GM13977 (cell line): ENCODE measurements at regions not wholly inside any gene's neighbourhood (a gene's known extent, or its start where the extent isn't known, plus 50 kb on each side); places are given as distances from the start of the nearest gene placed in this dataset.

Source experiments
- DNase-seq: peaks from one replicate; pipeline ENCODE4 v3.0.0; 2012; ENCODE audit warnings: low spot score
- CTCF ChIP-seq: IDR thresholded peaks from 2 replicates; pipeline ENCODE4 v1.5.1; 2012; ENCODE audit warnings: mild to moderate bottlenecking, control low read depth; ENCODE audit not compliant: insufficient read depth; ENCODE audit errors: extremely low read depth, missing control alignments
- in situ Hi-C: fragments of 300-500 bp; cut with MboI; formaldehyde crosslinking; loops from one replicate; pipeline ENCODE4 v1.12.0; 2022; ENCODE audit warnings: low sequenced_read_pairs, low pct_unique_long_range_greater_than_20kb, mixed read lengths, inconsistent platforms; ENCODE audit not compliant: unreplicated experiment

DNA sequence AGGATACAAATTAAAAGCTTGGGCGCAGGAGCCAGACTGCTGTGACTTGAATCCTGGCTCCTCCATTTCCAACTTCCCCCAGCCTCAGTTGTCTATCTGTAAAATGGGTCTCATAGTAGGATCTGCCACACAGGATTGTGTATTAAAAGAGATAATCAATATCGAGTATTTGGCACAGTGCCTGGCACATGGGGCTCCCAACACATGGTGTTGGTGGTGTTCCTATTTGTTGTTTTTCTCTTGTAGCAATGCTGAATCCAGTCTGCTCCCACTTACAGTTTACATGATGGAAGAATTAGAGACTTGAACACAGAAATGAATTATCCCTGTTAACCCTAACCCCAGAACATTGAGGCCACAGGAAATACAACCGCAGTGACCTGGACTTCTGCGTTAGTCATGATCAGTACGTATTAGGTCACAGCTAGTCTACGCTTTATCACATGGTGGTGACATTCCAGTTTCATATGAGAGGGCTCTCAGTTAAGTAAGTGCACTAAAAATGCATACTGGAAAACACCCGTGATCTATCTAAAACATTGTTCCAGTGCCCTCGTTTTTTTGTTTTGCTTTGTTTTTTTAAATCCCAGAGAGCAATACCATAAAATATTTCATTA is 169.5 kb upstream of the KLF14 start:
- in situ Hi-C loops: no loop called here
- DNase-seq: no peak
- no peak for TF ChIP-seq CTCF

GRCh38 chr7:130904031-130904757 is 170.2 kb upstream of the KLF14 start:
- in situ Hi-C loops: no loop called here
- TF ChIP-seq CTCF: no peak
- no peak for DNase-seq

GRCh38 chr7:130904792-130905191 is 170.8 kb upstream of the KLF14 start:
- DNase-seq: no peak
- TF ChIP-seq CTCF: no peak
- in situ Hi-C loops: no loop called here

GRCh38 chr7:130906575-130906974 is 172.6 kb upstream of the KLF14 start:
- no peak for TF ChIP-seq CTCF
- in situ Hi-C loops: no loop called here
- DNase-seq: no peak

DNA sequence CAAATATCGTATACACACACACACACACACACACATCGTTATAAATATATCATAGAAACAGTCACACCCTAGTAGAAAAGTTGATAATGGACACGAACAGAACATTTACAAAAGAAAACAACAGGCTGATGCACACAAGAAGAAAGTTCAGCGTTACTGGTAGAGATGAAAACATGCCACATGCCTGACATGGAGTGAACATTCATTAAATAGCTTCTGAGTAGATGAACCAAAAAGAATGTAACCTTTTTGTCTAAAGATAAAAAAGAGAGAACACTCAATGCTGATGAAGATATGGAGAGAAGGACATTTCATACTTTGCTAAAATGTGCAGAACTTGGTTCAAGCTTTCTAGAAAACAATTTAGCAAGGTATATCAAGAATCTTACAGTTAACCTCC is 173.4 kb upstream of the KLF14 start:
- in situ Hi-C loops: no loop called here
- DNase-seq: no peak
- TF ChIP-seq CTCF: no peak

GRCh38 chr7:130908345-130909160 is 174.5 kb upstream of the KLF14 start:
- in situ Hi-C loops: no loop called here
- TF ChIP-seq CTCF: no peak
- no peak for DNase-seq
